ENCODE measurements at regions not wholly inside any gene's neighbourhood (a gene's known extent, or its start where the extent isn't known, plus 50 kb on each side); places are given as distances from the start of the nearest gene placed in this dataset.

GRCh38 chr1:221877311-221877710, 135.4 kb upstream of the DUSP10 start:
- no peak for ATAC-seq
- H3K36me3 ChIP-seq, result no peaks in the 10 kb centered on the region
- no peak overlapping the region for H3K4me3 ChIP-seq
- intact Hi-C loops (cut with DNase I; ENCODE audit: low total_unique reads), result no loop called here
- no peak overlapping the region for H3K27ac ChIP-seq
- in situ Hi-C loops (cut with MboI; ENCODE audit: low sequenced_read_pairs in 4 of 4), result no loop called here
- H3K4me1 ChIP-seq, result no peaks in the 10 kb centered on the region
- DNase-seq, result no peak
- no peaks in the 10 kb centered on the region for H3K27me3 ChIP-seq
- no peaks in the 10 kb centered on the region for H3K9me3 ChIP-seq
- TF ChIP-seq POLR2A (IDR thresholded peaks at IDR 0.05), result no peak
- no peak for TF ChIP-seq CTCF (IDR thresholded peaks at IDR 0.05 in 4 of 5, conservative IDR thresholded peaks at IDR 0.05 in 1 of 5)

GRCh38 chr1:221875004-221875330, 133.1 kb upstream of the DUSP10 start:
- no peaks in the 10 kb centered on the region for H3K4me1 ChIP-seq
- no peak overlapping the region for H3K4me3 ChIP-seq
- ATAC-seq, result no peak
- no peaks in the 10 kb centered on the region for H3K9me3 ChIP-seq
- TF ChIP-seq POLR2A (IDR thresholded peaks at IDR 0.05), result no peak
- TF ChIP-seq CTCF (IDR thresholded peaks at IDR 0.05 in 4 of 5, conservative IDR thresholded peaks at IDR 0.05 in 1 of 5), result no peak
- no peaks in the 10 kb centered on the region for H3K27me3 ChIP-seq
- H3K36me3 ChIP-seq, result no peaks in the 10 kb centered on the region
- DNase-seq, result no peak
- no peak overlapping the region for H3K27ac ChIP-seq
- intact Hi-C loops (cut with DNase I; ENCODE audit: low total_unique reads) (no loop called here), in situ Hi-C loops (cut with MboI; ENCODE audit: low sequenced_read_pairs in 4 of 4) (no loop called here)

- Histone ChIP-seq H3K4me1 (no peaks in the 10 kb centered on the region), H3K4me3 (no peak overlapping the region), H3K9me3 (no peaks in the 10 kb centered on the region), H3K27me3 (no peaks in the 10 kb centered on the region), H3K36me3 (no peaks in the 10 kb centered on the region), H3K27ac (no peak overlapping the region)
- DNase-seq, result no peak
- no peak for TF ChIP-seq CTCF (IDR thresholded peaks at IDR 0.05 in 4 of 5, conservative IDR thresholded peaks at IDR 0.05 in 1 of 5)
- no peak for TF ChIP-seq POLR2A (IDR thresholded peaks at IDR 0.05)
- intact Hi-C loops (cut with DNase I; ENCODE audit: low total_unique reads), result no loop called here
- no peak for ATAC-seq
- in situ Hi-C loops (cut with MboI; ENCODE audit: low sequenced_read_pairs in 4 of 4), result no loop called here
Observed at GRCh38 chr1:221874285-221875003, 132.6 kb upstream of the DUSP10 start.

- DNase-seq (no peak), ATAC-seq (no peak)
- TF ChIP-seq CTCF (IDR thresholded peaks at IDR 0.05 in 4 of 5, conservative IDR thresholded peaks at IDR 0.05 in 1 of 5), result no peak
- no peak for TF ChIP-seq POLR2A (IDR thresholded peaks at IDR 0.05)
- in situ Hi-C loops (cut with MboI; ENCODE audit: low sequenced_read_pairs in 4 of 4) (no loop called here), intact Hi-C loops (cut with DNase I; ENCODE audit: low total_unique reads) (no loop called here)
- Histone ChIP-seq H3K27ac (no peak overlapping the region), H3K4me3 (no peak overlapping the region), H3K36me3 (no peaks in the 10 kb centered on the region), H3K4me1 (no peaks in the 10 kb centered on the region), H3K27me3 (no peaks in the 10 kb centered on the region), H3K9me3 (no peaks in the 10 kb centered on the region)
Observed at GRCh38 chr1:221873673-221874072, 131.8 kb upstream of the DUSP10 start.

- intact Hi-C loops (cut with DNase I; ENCODE audit: low total_unique reads) (no loop called here), in situ Hi-C loops (cut with MboI; ENCODE audit: low sequenced_read_pairs in 4 of 4) (no loop called here)
- no peak for DNase-seq
- Histone ChIP-seq H3K9me3 (no peaks in the 10 kb centered on the region), H3K27me3 (no peaks in the 10 kb centered on the region), H3K36me3 (no peaks in the 10 kb centered on the region), H3K4me1 (no peaks in the 10 kb centered on the region), H3K4me3 (no peak overlapping the region), H3K27ac (no peak overlapping the region)
- no peak for ATAC-seq
- TF ChIP-seq CTCF (IDR thresholded peaks at IDR 0.05 in 4 of 5, conservative IDR thresholded peaks at IDR 0.05 in 1 of 5) (no peak), POLR2A (IDR thresholded peaks at IDR 0.05) (no peak)
Observed at GRCh38 chr1:221871056-221871455, 129.2 kb upstream of the DUSP10 start.
